BE2C (cell line): ENCODE measurements at regions not wholly inside any gene's neighbourhood (a gene's known extent, or its start where the extent isn't known, plus 50 kb on each side); places are given as distances from the start of the nearest gene placed in this dataset.

Experiments
- DNase-seq: peaks from one replicate; pipeline ENCODE4 v3.0.0-alpha.2; 2020
- H3K27me3 ChIP-seq: fragments of 250-450 bp; sonication (Bioruptor Pico); 2 replicates; pipeline ENCODE4 v1.5.1; 2020; ENCODE audit warnings: mild to moderate bottlenecking
- H3K36me3 ChIP-seq: fragments of 250-450 bp; sonication (Bioruptor Pico); 2 replicates; pipeline ENCODE4 v1.5.1; 2020; ENCODE audit warnings: mild to moderate bottlenecking
- H3K4me1 ChIP-seq: fragments of 250-450 bp; sonication (Bioruptor Pico); 2 replicates; pipeline ENCODE4 v1.5.1; 2020
- H3K4me3 ChIP-seq: 2 replicates; pipeline ENCODE4 v1.5.1; 2011; ENCODE audit warnings: low read depth, low read length
- H3K9me3 ChIP-seq: fragments of 250-450 bp; sonication (Bioruptor Pico); 2 replicates; pipeline ENCODE4 v1.5.1; 2020
- CTCF ChIP-seq: IDR thresholded peaks from 2 replicates; pipeline ENCODE4 v1.5.1; 2012; ENCODE audit warnings: mild to moderate bottlenecking, low read depth, low read length

- no peaks in the 10 kb centered on the region for H3K36me3 ChIP-seq
- TF ChIP-seq CTCF = no peak
- H3K27me3 ChIP-seq = no peaks in the 10 kb centered on the region
- no peak for DNase-seq
- H3K9me3 ChIP-seq = no peaks in the 10 kb centered on the region
- H3K4me3 ChIP-seq = no peak overlapping the region
- H3K4me1 ChIP-seq = no peaks in the 10 kb centered on the region
Measured at GRCh38 chr13:33578786-33579185, 239.2 kb upstream of the RFC3 start.

- no peaks in the 10 kb centered on the region for H3K27me3 ChIP-seq
- H3K36me3 ChIP-seq = no peaks in the 10 kb centered on the region
- no peaks in the 10 kb centered on the region for H3K4me1 ChIP-seq
- TF ChIP-seq CTCF = no peak
- no peak for DNase-seq
- H3K4me3 ChIP-seq = no peak overlapping the region
- H3K9me3 ChIP-seq = no peaks in the 10 kb centered on the region
Measured at GRCh38 chr13:33582121-33582520, 235.8 kb upstream of the RFC3 start.

- no peaks in the 10 kb centered on the region for H3K4me1 ChIP-seq
- TF ChIP-seq CTCF = no peak
- H3K36me3 ChIP-seq = no peaks in the 10 kb centered on the region
- DNase-seq = no peak
- H3K4me3 ChIP-seq = no peak overlapping the region
- H3K9me3 ChIP-seq = no peaks in the 10 kb centered on the region
- no peaks in the 10 kb centered on the region for H3K27me3 ChIP-seq
Measured at GRCh38 chr13:33583398-33583797, 234.6 kb upstream of the RFC3 start.

- no peaks in the 10 kb centered on the region for H3K9me3 ChIP-seq
- no peak for TF ChIP-seq CTCF
- H3K36me3 ChIP-seq = no peaks in the 10 kb centered on the region
- H3K4me3 ChIP-seq = no peak overlapping the region
- DNase-seq = no peak
- no peaks in the 10 kb centered on the region for H3K4me1 ChIP-seq
- H3K27me3 ChIP-seq = no peaks in the 10 kb centered on the region
Measured at GRCh38 chr13:33590936-33591335, 227.0 kb upstream of the RFC3 start.

GRCh38 chr13:33606692-33607091 is 211.3 kb upstream of the RFC3 start:
- H3K9me3 ChIP-seq = no peaks in the 10 kb centered on the region
- no peak overlapping the region for H3K4me3 ChIP-seq
- no peaks in the 10 kb centered on the region for H3K4me1 ChIP-seq
- H3K27me3 ChIP-seq = no peaks in the 10 kb centered on the region
- no peak for TF ChIP-seq CTCF
- DNase-seq = no peak
- no peaks in the 10 kb centered on the region for H3K36me3 ChIP-seq

- no peak for TF ChIP-seq CTCF
- no peaks in the 10 kb centered on the region for H3K36me3 ChIP-seq
- no peaks in the 10 kb centered on the region for H3K9me3 ChIP-seq
- H3K27me3 ChIP-seq = no peaks in the 10 kb centered on the region
- peaks cover 7% of the 10 kb centered on the region for H3K4me1 ChIP-seq
- H3K4me3 ChIP-seq = no peak overlapping the region
- DNase-seq = peak; percentile 10
Measured at GRCh38 chr13:33610438-33611120, 207.4 kb upstream of the RFC3 start.
